ENCODE measurements at regions not wholly inside any gene's neighbourhood (a gene's known extent, or its start where the extent isn't known, plus 50 kb on each side); places are given as distances from the start of the nearest gene placed in this dataset.

DNA sequence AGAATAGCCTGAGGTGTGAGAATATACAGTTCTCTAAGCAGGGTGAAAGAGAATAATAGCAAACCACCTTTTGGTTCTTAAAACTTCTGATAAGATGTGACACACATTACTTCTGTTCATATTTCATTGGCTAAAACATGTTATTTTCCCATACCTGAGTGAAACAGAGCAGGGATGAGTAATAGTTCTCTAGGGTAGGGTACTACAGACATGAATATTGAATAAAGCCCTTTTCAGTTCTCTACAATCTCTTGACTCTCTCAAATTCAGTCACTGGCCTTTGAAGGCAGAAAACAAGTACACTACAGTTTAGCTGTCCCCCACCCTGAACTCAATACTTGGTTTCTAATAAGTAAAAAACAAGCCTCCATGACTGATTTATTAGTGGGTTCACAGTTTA lies 454.1 kb upstream of the MDGA2 start:
- TF ChIP-seq CTCF (IDR thresholded peaks at IDR 0.05) (no peak), EZH2 (IDR thresholded peaks at IDR 0.05; ENCODE audit: borderline replicate concordance, insufficient read depth, low read depth, low read length, poor library complexity, severe bottlenecking) (no peak)
